ENCODE measurements at regions not wholly inside any gene's neighbourhood (a gene's known extent, or its start where the extent isn't known, plus 50 kb on each side); places are given as distances from the start of the nearest gene placed in this dataset.

GRCh38 chr7:113456533-113456932, 338.2 kb upstream of the SMIM30 start:
- no peak for DNase-seq (ENCODE audit: low read depth)

GRCh38 chr7:113454597-113455169, 336.3 kb upstream of the SMIM30 start:
- no peak for DNase-seq (ENCODE audit: low read depth)

GRCh38 chr7:113452245-113452644, 333.9 kb upstream of the SMIM30 start:
- no peak for DNase-seq (ENCODE audit: low read depth)

GRCh38 chr7:113446791-113447190, 328.4 kb upstream of the SMIM30 start:
- no peak for DNase-seq (ENCODE audit: low read depth)

GRCh38 chr7:113446391-113446790, 328.0 kb upstream of the SMIM30 start:
- DNase-seq (ENCODE audit: low read depth) = no peak

- no peak for DNase-seq (ENCODE audit: low read depth)
Measured at GRCh38 chr7:113444261-113444660, 325.9 kb upstream of the SMIM30 start.

GRCh38 chr7:113440173-113440572, 321.8 kb upstream of the SMIM30 start:
- DNase-seq (ENCODE audit: low read depth) = no peak

- no peak for DNase-seq (ENCODE audit: low read depth)
Measured at GRCh38 chr7:113431406-113431805, 313.1 kb upstream of the SMIM30 start.

GRCh38 chr7:113424185-113424817, 305.9 kb upstream of the SMIM30 start:
- no peak for DNase-seq (ENCODE audit: low read depth)

GRCh38 chr7:113421696-113422330, 303.5 kb upstream of the SMIM30 start:
- DNase-seq (ENCODE audit: low read depth) = peak; percentile 40

- no peak for DNase-seq (ENCODE audit: low read depth)
Measured at GRCh38 chr7:113414401-113415035, 296.2 kb upstream of the SMIM30 start.

- DNase-seq (ENCODE audit: low read depth) = no peak
Measured at GRCh38 chr7:113412410-113412809, 294.1 kb upstream of the SMIM30 start.

GRCh38 chr7:113410796-113411195, 292.4 kb upstream of the SMIM30 start:
- no peak for DNase-seq (ENCODE audit: low read depth)

GRCh38 chr7:113408999-113409398, 290.6 kb upstream of the SMIM30 start:
- DNase-seq (ENCODE audit: low read depth) = no peak

- DNase-seq (ENCODE audit: low read depth) = no peak
Measured at GRCh38 chr7:113405296-113406056, 287.1 kb upstream of the SMIM30 start.

- no peak for DNase-seq (ENCODE audit: low read depth)
Measured at GRCh38 chr7:113404245-113404644, 285.9 kb upstream of the SMIM30 start.

GRCh38 chr7:113402482-113402881, 284.1 kb upstream of the SMIM30 start:
- DNase-seq (ENCODE audit: low read depth) = no peak

- DNase-seq (ENCODE audit: low read depth) = no peak
Measured at GRCh38 chr7:113402005-113402404, 283.7 kb upstream of the SMIM30 start.

- DNase-seq (ENCODE audit: low read depth) = no peak
Measured at GRCh38 chr7:113394856-113395255, 276.5 kb upstream of the SMIM30 start.

- no peak for DNase-seq (ENCODE audit: low read depth)
Measured at GRCh38 chr7:113392841-113393540, 274.6 kb upstream of the SMIM30 start.

- DNase-seq (ENCODE audit: low read depth) = no peak
Measured at GRCh38 chr7:113392421-113392820, 274.1 kb upstream of the SMIM30 start.

GRCh38 chr7:113389112-113389646, 270.8 kb upstream of the SMIM30 start:
- no peak for DNase-seq (ENCODE audit: low read depth)
